Islet of Langerhans (tissue), 1 donor: ENCODE measurements at regions not wholly inside any gene's neighbourhood (a gene's known extent, or its start where the extent isn't known, plus 50 kb on each side); places are given as distances from the start of the nearest gene placed in this dataset.

Experiments used
- FAIRE-seq: peaks from one replicate; lab custom pipeline; 2011; peaks lifted over from hg19 to GRCh38; lab: Jason Lieb, UNC

DNA sequence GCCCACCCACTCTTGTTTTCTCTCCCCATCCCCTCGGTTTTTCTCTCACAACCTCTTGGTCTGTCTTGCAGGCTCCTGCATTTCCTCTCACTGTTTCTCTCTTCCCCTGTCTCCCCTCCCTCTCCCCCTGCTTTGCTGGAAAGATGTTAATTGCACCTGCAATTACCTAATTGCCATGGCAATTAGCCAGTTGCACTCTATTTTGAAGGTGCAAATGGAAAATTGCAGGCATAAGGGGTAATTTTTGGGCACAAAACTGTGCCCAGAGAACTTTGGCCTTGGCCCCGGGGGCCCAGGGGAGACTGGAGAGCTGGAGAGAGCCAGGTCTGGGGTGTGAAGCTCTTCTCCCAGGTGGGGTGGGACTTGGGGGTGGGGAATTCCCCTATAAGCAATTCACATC is 164.5 kb upstream of the TLE3 start:
- FAIRE-seq = no peak

GRCh38 chr15:70261083-70261482 is 163.4 kb upstream of the TLE3 start:
- no peak for FAIRE-seq

- no peak for FAIRE-seq
These were observed 162.9 kb upstream of the TLE3 start for GRCh38 chr15:70260580-70260979.

- FAIRE-seq = no peak
These were observed 162.2 kb upstream of the TLE3 start for GRCh38 chr15:70259640-70260508.

DNA sequence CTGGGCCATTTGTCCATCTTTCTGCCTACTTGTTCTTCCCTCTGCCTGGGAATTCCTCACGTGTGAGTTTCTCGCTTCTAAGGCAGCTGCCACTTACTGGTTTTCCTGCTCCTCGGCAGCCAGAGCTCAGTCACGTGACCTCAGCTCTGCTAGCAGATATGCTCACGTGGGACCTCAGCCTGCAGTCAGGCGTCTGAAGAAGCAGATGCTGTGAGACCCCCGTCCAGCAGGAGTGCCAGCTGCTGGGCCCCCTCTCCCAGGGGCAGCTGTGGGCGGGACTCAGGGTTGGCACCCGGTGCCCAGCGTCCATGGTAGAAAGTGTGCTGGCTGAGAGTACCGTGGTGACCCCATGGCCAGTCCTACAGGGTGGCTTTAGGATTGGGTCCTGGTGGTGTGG is 161.3 kb upstream of the TLE3 start:
- no peak for FAIRE-seq

GRCh38 chr15:70258369-70259027 is 160.8 kb upstream of the TLE3 start:
- FAIRE-seq = no peak

- no peak for FAIRE-seq
These were observed 160.0 kb upstream of the TLE3 start for GRCh38 chr15:70257573-70258248.

GRCh38 chr15:70257047-70257446 is 159.3 kb upstream of the TLE3 start:
- FAIRE-seq = no peak

- FAIRE-seq = no peak
These were observed 156.7 kb upstream of the TLE3 start for GRCh38 chr15:70254311-70254869.

GRCh38 chr15:70253461-70254156 is 155.9 kb upstream of the TLE3 start:
- no peak for FAIRE-seq

DNA sequence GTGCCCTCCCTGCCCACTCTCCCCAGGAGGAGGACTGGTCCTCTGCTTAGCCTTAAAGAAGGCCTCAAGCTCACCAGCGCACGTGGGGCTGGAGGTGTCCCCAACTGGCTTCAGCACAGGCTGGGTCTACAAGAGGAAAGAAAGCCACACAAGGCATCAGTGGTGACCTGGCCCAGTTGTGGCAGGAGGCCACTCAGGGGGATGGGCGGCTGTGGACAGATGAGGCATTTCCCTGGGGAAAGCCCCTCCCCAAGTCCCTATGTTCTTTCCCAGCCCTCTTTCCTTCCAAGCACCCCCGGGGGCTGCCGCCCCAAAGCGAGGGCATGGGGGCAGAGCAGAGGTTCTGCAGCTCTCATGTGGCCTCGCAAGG is 155.2 kb upstream of the TLE3 start:
- no peak for FAIRE-seq

- FAIRE-seq = no peak
These were observed 154.6 kb upstream of the TLE3 start for GRCh38 chr15:70252056-70252950.

DNA sequence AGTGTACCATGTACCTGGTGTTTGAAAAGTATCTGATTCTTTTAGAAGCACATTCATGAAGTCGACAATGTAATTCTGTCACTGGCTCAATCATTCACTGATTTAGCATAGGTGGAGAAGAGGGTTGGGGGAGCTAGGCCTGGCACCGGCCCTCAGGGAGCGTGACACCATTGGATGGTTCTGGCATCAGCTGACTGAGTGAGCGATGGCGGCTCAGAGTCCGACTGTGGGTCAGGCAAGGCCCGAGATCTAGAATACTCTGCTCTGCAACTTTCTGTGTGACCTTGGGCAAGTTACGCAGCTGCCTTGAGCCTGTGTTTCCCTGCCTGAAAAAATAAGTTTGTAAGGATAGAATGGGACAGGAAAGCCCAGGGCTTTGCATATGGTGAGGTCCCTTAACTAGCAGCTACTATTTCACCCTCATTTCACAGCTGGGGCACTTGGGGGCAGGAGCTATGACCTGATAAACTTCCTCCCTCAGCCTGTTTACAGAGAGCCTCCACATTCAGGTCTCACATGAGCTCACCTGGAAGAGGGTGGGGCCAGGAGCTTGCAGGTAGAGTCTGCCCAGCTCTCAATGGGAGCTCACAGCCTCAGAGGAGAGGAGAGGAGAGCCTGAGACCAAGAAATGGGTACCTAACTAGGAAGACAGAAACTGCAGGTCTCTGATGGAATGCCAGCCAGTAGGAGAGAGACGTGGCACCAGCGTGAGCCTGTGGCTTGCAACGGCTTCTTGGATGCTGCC is 153.7 kb upstream of the TLE3 start:
- no peak for FAIRE-seq

DNA sequence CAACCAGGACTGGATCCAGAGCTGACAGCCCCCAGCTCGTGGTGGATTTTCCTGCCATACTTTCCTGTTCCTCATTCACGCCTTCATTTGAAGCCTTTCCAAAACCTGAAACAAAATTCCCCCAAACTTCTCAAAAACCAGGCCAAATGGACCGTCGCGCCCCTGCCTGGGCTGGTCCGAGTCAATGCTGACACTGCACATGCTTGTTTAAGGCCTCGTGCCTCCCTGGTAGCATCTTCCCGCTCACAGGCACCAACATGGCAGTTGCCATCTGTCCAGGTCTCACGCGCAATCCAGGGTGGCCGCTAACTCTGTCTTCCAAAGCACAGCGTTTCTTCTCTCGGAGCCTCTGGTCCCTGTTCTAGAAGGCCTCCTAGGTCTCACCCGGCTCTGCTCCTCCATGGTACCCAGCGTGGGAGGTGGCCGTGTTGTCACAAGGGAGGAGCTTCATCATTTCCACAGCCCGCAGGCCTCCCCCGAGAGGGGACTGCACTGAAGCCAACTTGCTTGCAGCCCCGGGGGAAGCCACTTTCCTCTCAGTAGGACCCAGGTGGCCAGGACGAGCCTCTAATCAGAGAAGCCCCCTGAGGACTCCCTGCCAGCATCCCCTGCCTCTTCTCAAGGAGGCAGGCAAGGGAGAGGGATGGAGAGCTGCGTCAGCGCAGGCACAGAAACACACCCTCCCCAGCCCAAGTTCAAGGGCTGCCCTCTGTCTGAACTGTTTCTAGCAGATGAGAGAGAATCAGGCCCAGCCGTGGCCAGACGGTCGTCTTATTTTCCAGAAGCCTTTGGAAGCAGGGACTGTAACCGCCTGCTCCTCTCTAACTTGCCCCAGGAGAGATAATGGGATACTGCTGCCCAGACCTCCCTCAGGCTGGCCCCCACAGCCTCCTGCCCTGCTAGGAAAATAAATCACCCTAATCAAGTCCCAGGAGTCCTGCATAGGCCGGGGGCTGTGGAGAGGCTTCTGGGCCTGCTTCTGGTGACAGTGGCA is 152.8 kb upstream of the TLE3 start:
- FAIRE-seq = no peak

DNA sequence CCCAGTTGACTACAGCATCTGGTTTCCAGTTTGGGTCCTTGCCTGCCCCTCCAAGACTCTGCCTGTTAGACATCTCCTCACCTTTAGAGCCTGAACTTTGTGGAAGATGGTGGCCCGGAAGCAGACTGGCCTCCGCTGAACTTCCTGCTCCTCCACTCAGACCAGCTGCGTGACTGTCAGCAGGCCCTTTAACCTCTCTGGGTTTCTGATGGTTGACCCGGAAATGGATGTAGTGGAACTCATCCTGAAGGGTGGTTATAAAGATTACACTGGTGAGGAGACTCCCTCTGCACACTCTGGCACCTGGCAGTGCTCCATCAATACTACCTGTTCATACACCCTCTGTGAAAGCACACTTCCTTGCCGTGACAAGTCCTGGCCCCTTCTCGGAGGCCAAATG is 151.9 kb upstream of the TLE3 start:
- FAIRE-seq = no peak

- no peak for FAIRE-seq
These were observed 150.7 kb upstream of the TLE3 start for GRCh38 chr15:70248116-70249025.

DNA sequence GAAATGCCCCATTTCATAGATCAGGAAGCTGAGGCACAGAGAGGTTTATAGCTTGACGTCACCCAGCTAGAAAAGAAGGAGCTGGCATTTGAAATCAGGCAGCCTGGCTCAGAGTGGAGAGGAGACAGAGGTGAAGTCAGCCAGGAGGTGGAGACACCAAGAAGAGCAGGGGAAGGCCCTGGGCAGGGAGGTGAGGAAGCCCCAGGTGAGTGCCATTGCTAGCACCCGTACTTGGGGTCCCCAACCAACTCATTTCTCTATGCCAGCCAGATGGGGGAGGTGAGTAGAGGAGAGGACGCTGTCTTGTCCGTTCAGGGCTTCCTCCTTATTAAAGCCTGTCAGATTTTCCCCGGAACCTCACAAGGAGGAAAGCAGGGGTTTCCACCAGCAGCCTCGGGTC is 149.6 kb upstream of the TLE3 start:
- FAIRE-seq = no peak

DNA sequence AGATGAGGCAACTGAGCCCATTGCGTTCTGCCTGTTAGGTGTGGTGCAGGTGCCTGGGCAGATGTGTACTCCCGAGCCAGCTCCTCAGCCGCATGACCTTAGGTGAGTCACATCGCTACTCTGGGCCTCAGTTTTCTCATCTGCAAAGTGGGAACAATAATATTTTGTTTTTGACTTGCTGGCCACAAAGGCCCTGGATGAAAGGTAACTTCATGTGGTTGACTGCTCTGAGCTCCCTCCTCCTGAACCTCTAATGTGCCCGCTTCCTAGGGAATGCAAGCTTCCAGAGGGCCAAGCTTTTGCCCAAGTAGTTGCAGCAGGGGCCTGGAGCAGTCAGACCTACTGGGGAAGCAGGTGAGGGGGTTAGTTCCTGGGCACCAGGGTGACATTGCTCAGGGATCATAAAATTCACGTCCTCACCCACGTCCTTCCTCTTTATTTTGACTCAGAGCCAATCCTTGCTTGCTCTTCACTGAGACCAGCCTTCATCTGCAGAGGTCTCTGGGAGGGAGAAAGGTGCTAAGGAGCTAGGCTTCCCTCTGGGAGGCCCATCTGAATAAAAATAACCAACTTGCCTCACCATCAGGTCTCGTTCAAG is 149.0 kb upstream of the TLE3 start:
- FAIRE-seq = no peak
